ENCODE measurements at regions not wholly inside any gene's neighbourhood (a gene's known extent, or its start where the extent isn't known, plus 50 kb on each side); places are given as distances from the start of the nearest gene placed in this dataset.
A peak's percentile ranks its signal among the peaks of the same experiment; 100 is the strongest.
"Not testable (repeated sequence)": the region's sequence is repeated elsewhere in the genome, so short reads cannot be mapped to it uniquely, and the experiment has no call there.

GRCh38 chr10:21293518-21294356, 231.7 kb downstream of the SKIDA1 start:
- peak; percentile 30 for DNase-seq (ENCODE audit: low spot score)
- peak; percentile 15 for FAIRE-seq

- FAIRE-seq = peak; percentile 99
- DNase-seq (ENCODE audit: low spot score) = peak; percentile 100
These were observed 232.5 kb downstream of the SKIDA1 start for GRCh38 chr10:21292763-21293517.

GRCh38 chr10:21290499-21291160, 234.9 kb downstream of the SKIDA1 start:
- DNase-seq (ENCODE audit: low spot score) (no peak), FAIRE-seq (no peak)

GRCh38 chr10:21289961-21290360, 235.5 kb downstream of the SKIDA1 start:
- no peak for DNase-seq (ENCODE audit: low spot score)
- FAIRE-seq = no peak

GRCh38 chr10:21289271-21289670, 236.2 kb downstream of the SKIDA1 start:
- no peak for FAIRE-seq
- no peak for DNase-seq (ENCODE audit: low spot score)

- FAIRE-seq (peak; percentile 94), DNase-seq (ENCODE audit: low spot score) (peak; percentile 96)
These were observed 239.6 kb downstream of the SKIDA1 start for GRCh38 chr10:21285742-21286331.

GRCh38 chr10:21285207-21285606, 240.3 kb downstream of the SKIDA1 start:
- FAIRE-seq (no peak), DNase-seq (ENCODE audit: low spot score) (no peak)

- DNase-seq (ENCODE audit: low spot score) (no peak), FAIRE-seq (no peak)
These were observed 241.2 kb downstream of the SKIDA1 start for GRCh38 chr10:21284301-21284700.

GRCh38 chr10:21283053-21283452, 242.4 kb downstream of the SKIDA1 start:
- not testable (repeated sequence) for FAIRE-seq; DNase-seq (ENCODE audit: low spot score)

- FAIRE-seq = no peak
- peak; percentile 49 for DNase-seq (ENCODE audit: low spot score)
These were observed 243.6 kb downstream of the SKIDA1 start for GRCh38 chr10:21281765-21282484.

GRCh38 chr10:21280971-21281572, 244.4 kb downstream of the SKIDA1 start:
- DNase-seq (ENCODE audit: low spot score) (peak; percentile 29), FAIRE-seq (no peak)

- DNase-seq (ENCODE audit: low spot score) (no peak), FAIRE-seq (no peak)
These were observed 245.4 kb downstream of the SKIDA1 start for GRCh38 chr10:21280037-21280436.

- DNase-seq (ENCODE audit: low spot score) (no peak), FAIRE-seq (no peak)
These were observed 246.3 kb downstream of the SKIDA1 start for GRCh38 chr10:21279217-21279575.

GRCh38 chr10:21278491-21279216, 246.8 kb downstream of the SKIDA1 start:
- DNase-seq (ENCODE audit: low spot score) (peak; percentile 76), FAIRE-seq (peak; percentile 29)

GRCh38 chr10:21273400-21273968, 252.0 kb downstream of the SKIDA1 start:
- FAIRE-seq = peak; percentile 86
- peak; percentile 80 for DNase-seq (ENCODE audit: low spot score)

- no peak for FAIRE-seq
These were observed 252.7 kb downstream of the SKIDA1 start for GRCh38 chr10:21272643-21273399.

GRCh38 chr10:21270976-21271375, 254.5 kb downstream of the SKIDA1 start:
- DNase-seq (ENCODE audit: low spot score) = no peak
- no peak for FAIRE-seq

More at GRCh38 chr10:21272643-21273399, 252.7 kb downstream of the SKIDA1 start:
- DNase-seq (ENCODE audit: low spot score) = peak; percentile 28

- FAIRE-seq = no peak
These were observed 256.2 kb downstream of the SKIDA1 start for GRCh38 chr10:21269289-21269688.

GRCh38 chr10:21265622-21266021, 259.9 kb downstream of the SKIDA1 start:
- no peak for FAIRE-seq

More at GRCh38 chr10:21269289-21269688, 256.2 kb downstream of the SKIDA1 start:
- DNase-seq (ENCODE audit: low spot score) = no peak

More at GRCh38 chr10:21265622-21266021, 259.9 kb downstream of the SKIDA1 start:
- peak; percentile 59 for DNase-seq (ENCODE audit: low spot score)
